Uterus (tissue), 2 donors: ENCODE measurements at regions not wholly inside any gene's neighbourhood (a gene's known extent, or its start where the extent isn't known, plus 50 kb on each side); places are given as distances from the start of the nearest gene placed in this dataset.
"Not testable (repeated sequence)": the region's sequence is repeated elsewhere in the genome, so short reads cannot be mapped to it uniquely, and the experiment has no call there.

Source experiments
- CTCF ChIP-seq, 4 experiments: fragments of 200-600 bp in 2 of 4; fragments of 450-650 bp in 2 of 4; sonication (generic) in 2 of 4; IDR thresholded peaks; one replicate each; pipeline ENCODE4 v1.5.1; 2016 to 2019; ENCODE audit warnings: antibody characterized with exemption in 4 of 4, mild to moderate bottlenecking in 2 of 4, moderate library complexity in 1 of 4
- POLR2A ChIP-seq, 2 donors: fragments of 450-650 bp; IDR thresholded peaks; one replicate each; pipeline ENCODE4 v1.6.1; 2016; ENCODE audit warnings: antibody characterized with exemption in 2 of 2, mild to moderate bottlenecking in 1 of 2, moderate library complexity in 1 of 2

DNA sequence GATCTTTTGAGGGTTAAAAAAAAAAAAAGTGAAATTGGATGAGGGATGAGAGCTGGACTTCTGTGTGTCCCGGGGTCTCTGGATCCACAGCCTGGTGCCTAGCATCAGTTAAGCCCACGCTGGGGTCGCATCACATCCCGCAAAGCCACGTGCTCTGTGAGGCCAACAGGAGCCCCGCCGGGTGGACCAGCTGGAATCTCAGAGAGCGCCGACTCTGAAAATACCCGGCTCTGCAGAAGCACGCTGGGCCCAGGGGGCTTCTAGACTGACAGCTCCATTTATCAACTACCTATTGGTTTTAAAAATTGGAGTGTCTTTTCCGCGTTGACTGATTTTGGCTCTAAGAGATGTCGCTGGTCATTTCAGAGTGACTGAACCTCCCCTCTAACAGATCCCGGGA, 164.1 kb upstream of the PLGLB2 start:
- not testable (repeated sequence) for TF ChIP-seq CTCF, POLR2A (IDR thresholded peaks at IDR 0.05)
